Left lung (tissue), 4 donors: ENCODE measurements at regions not wholly inside any gene's neighbourhood (a gene's known extent, or its start where the extent isn't known, plus 50 kb on each side); places are given as distances from the start of the nearest gene placed in this dataset.
A peak's percentile ranks its signal among the peaks of the same experiment; 100 is the strongest.

ENCODE experiments used
- ATAC-seq: fragments of 200-7000 bp; cut with Tn5 transposase; one replicate; pipeline ENCODE4 v1.9.1; 2020; ENCODE audit warnings: moderate library complexity
- DNase-seq, 4 donors: peaks; one replicate each; pipeline ENCODE4 v3.0.0-alpha.2; 2013 to 2020
- H3K27ac ChIP-seq, 2 donors: fragments of 200-600 bp; sonication (generic) in 1 of 2; one replicate each; pipeline versions ENCODE4 v1.5.0 to v1.8.0; 2020 to 2021
- H3K27me3 ChIP-seq, 2 donors: fragments of 200-600 bp; sonication (generic) in 1 of 2; one replicate each; pipeline versions ENCODE4 v1.5.0 to v1.8.0; 2020 to 2021
- H3K36me3 ChIP-seq, 2 donors: fragments of 200-600 bp; sonication (generic) in 1 of 2; one replicate each; pipeline versions ENCODE4 v1.5.0 to v1.8.0; 2020 to 2021
- H3K4me1 ChIP-seq, 2 donors: fragments of 200-600 bp; one replicate each; pipeline ENCODE4 v1.8.0; 2021
- H3K4me3 ChIP-seq, 2 donors: fragments of 200-600 bp; sonication (generic) in 1 of 2; one replicate each; pipeline versions ENCODE4 v1.5.0 to v1.8.0; 2020 to 2021; ENCODE audit warnings: mild to moderate bottlenecking in 1 of 2
- H3K9me3 ChIP-seq, 2 donors: fragments of 200-600 bp; sonication (generic) in 1 of 2; one replicate each; pipeline versions ENCODE4 v1.5.0 to v1.8.0; 2020 to 2021
- CTCF ChIP-seq, 2 donors: fragments of 200-600 bp; sonication (generic) in 1 of 2; IDR thresholded peaks; one replicate each; pipeline versions ENCODE4 v1.5.0 to v1.8.0; 2021; ENCODE audit warnings: antibody characterized with exemption in 2 of 2
- intact Hi-C, 2 donors: fragments of 100-400 bp; cut with DNase I; formaldehyde crosslinking; loops; one replicate each; pipeline versions ENCODE4 v1.11.2 to v1.14.2; 2022
- donor health status: DM: no; HTN: yes; CAD: no.
- donor health status: DM: no; HTN: no; CAD: no.

GRCh38 chr6:151679081-151679480 is 128.4 kb upstream of the ESR1 start:
- no peak overlapping the region for H3K4me3 ChIP-seq
- no peak overlapping the region for H3K27ac ChIP-seq
- H3K4me1 ChIP-seq = peaks cover 4 to 13% of the 10 kb centered on the region in 2 donors
- no peaks in the 10 kb centered on the region for H3K36me3 ChIP-seq
- ATAC-seq = no peak
- intact Hi-C loops = no loop called here
- no peak for TF ChIP-seq CTCF (IDR thresholded peaks at IDR 0.05)
- no peak for DNase-seq
- no peaks in the 10 kb centered on the region for H3K9me3 ChIP-seq
- H3K27me3 ChIP-seq = no peaks in the 10 kb centered on the region

GRCh38 chr6:151679941-151680340 is 127.5 kb upstream of the ESR1 start:
- H3K4me1 ChIP-seq = peaks cover 4 to 13% of the 10 kb centered on the region in 2 donors
- intact Hi-C loops = no loop called here
- no peak for ATAC-seq
- DNase-seq = no peak
- TF ChIP-seq CTCF (IDR thresholded peaks at IDR 0.05) = no peak
- no peaks in the 10 kb centered on the region for H3K27me3 ChIP-seq
- no peak overlapping the region for H3K4me3 ChIP-seq
- no peaks in the 10 kb centered on the region for H3K9me3 ChIP-seq
- H3K27ac ChIP-seq = no peak overlapping the region
- no peaks in the 10 kb centered on the region for H3K36me3 ChIP-seq

- no peak overlapping the region for H3K4me3 ChIP-seq
- no peaks in the 10 kb centered on the region for H3K27me3 ChIP-seq
- intact Hi-C loops = no loop called here
- H3K4me1 ChIP-seq = peaks cover 4 to 13% of the 10 kb centered on the region in 2 donors
- H3K27ac ChIP-seq = no peak overlapping the region
- DNase-seq (peak in 1 of 4 donors; percentile 65), ATAC-seq (no peak)
- no peak for TF ChIP-seq CTCF (IDR thresholded peaks at IDR 0.05)
- H3K9me3 ChIP-seq = no peaks in the 10 kb centered on the region
- H3K36me3 ChIP-seq = no peaks in the 10 kb centered on the region
Observed at GRCh38 chr6:151680846-151681432, 126.5 kb upstream of the ESR1 start.

- Histone ChIP-seq H3K27me3 (no peaks in the 10 kb centered on the region), H3K27ac (peak overlapping the region in 1 of 2 donors; percentile 16), H3K9me3 (no peaks in the 10 kb centered on the region), H3K4me1 (peaks cover 4 to 13% of the 10 kb centered on the region in 2 donors), H3K36me3 (no peaks in the 10 kb centered on the region), H3K4me3 (peak overlapping the region in 1 of 2 donors; percentile 8)
- no peak for TF ChIP-seq CTCF (IDR thresholded peaks at IDR 0.05)
- intact Hi-C loops = no loop called here
- DNase-seq (peak in 1 of 4 donors; percentile 24), ATAC-seq (peak; percentile 51)
Observed at GRCh38 chr6:151681433-151682059, 125.9 kb upstream of the ESR1 start.

GRCh38 chr6:151682251-151682650 is 125.2 kb upstream of the ESR1 start:
- Histone ChIP-seq H3K9me3 (no peaks in the 10 kb centered on the region), H3K27me3 (no peaks in the 10 kb centered on the region), H3K27ac (no peak overlapping the region), H3K4me3 (no peak overlapping the region), H3K4me1 (peaks cover 4 to 13% of the 10 kb centered on the region in 2 donors), H3K36me3 (no peaks in the 10 kb centered on the region)
- DNase-seq (no peak), ATAC-seq (no peak)
- intact Hi-C loops = no loop called here
- TF ChIP-seq CTCF (IDR thresholded peaks at IDR 0.05) = no peak
